ENCODE measurements at regions not wholly inside any gene's neighbourhood (a gene's known extent, or its start where the extent isn't known, plus 50 kb on each side); places are given as distances from the start of the nearest gene placed in this dataset.
A peak's percentile ranks its signal among the peaks of the same experiment; 100 is the strongest.

DNA sequence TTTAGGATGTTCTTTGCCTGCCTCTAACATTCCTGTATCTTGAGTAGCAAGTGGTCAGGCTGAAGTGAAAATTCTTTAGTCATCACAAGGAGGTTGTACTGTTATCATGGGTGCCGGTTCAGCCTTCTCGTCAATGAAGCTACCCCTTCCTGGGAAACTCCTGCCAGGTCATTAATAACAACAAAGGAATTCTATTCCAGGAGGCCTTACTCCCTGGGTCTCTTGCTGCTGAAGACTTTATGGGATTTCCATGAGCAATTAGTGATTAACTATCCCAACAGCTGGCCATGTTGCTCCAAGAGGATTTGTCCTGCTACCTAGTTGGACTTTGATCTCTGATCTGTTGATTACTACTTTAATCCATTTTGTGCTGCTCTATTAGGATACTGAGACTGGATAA lies 62.7 kb upstream of the ELOVL5 start:
- Histone ChIP-seq H3K79me2 (ENCODE audit: insufficient read depth, low read depth, low read length) (no peaks in the 10 kb centered on the region), H3K4me1 (ENCODE audit: insufficient read depth, low read length, poor library complexity, severe bottlenecking) (peaks cover 17% of the 10 kb centered on the region), H4K20me1 (ENCODE audit: insufficient read depth, low read length) (no peaks in the 10 kb centered on the region), H3K4me3 (ENCODE audit: low read depth, low read length, poor library complexity, severe bottlenecking) (no peak overlapping the region), H3K9me3 (ENCODE audit: low read length) (no peaks in the 10 kb centered on the region), H3K27ac (ENCODE audit: low read depth, low read length, poor library complexity, severe bottlenecking) (no peak overlapping the region), H3K4me2 (ENCODE audit: low read length) (no peak overlapping the region), H3K9me2 (ENCODE audit: insufficient read depth, low read length) (no peaks in the 10 kb centered on the region), H2AFZ (ENCODE audit: low read length) (no peak overlapping the region), H3K36me3 (ENCODE audit: insufficient read depth, low read length) (no peaks in the 10 kb centered on the region)
- intact Hi-C loops (cut with micrococcal nuclease; ENCODE audit: unreplicated experiment): loop anchor here (2.0 kb wide), 2 partner anchors 117 to 167 kb away; no protein-coding TSS in a partner anchor
- ChIA-PET CTCF (ENCODE audit: unreplicated experiment) (interaction anchor here (0.8 to 1.5 kb wide), 2 partner anchors 12 to 63 kb away, joined by 3 to 5 read pairs; no protein-coding TSS in a partner anchor), POLR2A (interaction anchor here (0.7 to 1.7 kb wide), 7 partner anchors 14 to 498 kb away, joined by 3 to 5 read pairs (median 3); no protein-coding TSS in a partner anchor)
- no peak for DNase-seq (ENCODE audit: low spot score)
- TF ChIP-seq, protein P1, sequence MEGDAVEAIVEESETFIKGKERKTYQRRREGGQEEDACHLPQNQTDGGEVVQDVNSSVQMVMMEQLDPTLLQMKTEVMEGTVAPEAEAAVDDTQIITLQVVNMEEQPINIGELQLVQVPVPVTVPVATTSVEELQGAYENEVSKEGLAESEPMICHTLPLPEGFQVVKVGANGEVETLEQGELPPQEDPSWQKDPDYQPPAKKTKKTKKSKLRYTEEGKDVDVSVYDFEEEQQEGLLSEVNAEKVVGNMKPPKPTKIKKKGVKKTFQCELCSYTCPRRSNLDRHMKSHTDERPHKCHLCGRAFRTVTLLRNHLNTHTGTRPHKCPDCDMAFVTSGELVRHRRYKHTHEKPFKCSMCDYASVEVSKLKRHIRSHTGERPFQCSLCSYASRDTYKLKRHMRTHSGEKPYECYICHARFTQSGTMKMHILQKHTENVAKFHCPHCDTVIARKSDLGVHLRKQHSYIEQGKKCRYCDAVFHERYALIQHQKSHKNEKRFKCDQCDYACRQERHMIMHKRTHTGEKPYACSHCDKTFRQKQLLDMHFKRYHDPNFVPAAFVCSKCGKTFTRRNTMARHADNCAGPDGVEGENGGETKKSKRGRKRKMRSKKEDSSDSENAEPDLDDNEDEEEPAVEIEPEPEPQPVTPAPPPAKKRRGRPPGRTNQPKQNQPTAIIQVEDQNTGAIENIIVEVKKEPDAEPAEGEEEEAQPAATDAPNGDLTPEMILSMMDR (conservative IDR thresholded peaks at IDR 0.05; ENCODE audit: low read length): no peak
- TF ChIP-seq EZH2phosphoT487 (IDR thresholded peaks at IDR 0.05; ENCODE audit: borderline replicate concordance, low read depth, low read length): no peak
- no TSS peak for BruUV-seq (replicated peaks)

DNA sequence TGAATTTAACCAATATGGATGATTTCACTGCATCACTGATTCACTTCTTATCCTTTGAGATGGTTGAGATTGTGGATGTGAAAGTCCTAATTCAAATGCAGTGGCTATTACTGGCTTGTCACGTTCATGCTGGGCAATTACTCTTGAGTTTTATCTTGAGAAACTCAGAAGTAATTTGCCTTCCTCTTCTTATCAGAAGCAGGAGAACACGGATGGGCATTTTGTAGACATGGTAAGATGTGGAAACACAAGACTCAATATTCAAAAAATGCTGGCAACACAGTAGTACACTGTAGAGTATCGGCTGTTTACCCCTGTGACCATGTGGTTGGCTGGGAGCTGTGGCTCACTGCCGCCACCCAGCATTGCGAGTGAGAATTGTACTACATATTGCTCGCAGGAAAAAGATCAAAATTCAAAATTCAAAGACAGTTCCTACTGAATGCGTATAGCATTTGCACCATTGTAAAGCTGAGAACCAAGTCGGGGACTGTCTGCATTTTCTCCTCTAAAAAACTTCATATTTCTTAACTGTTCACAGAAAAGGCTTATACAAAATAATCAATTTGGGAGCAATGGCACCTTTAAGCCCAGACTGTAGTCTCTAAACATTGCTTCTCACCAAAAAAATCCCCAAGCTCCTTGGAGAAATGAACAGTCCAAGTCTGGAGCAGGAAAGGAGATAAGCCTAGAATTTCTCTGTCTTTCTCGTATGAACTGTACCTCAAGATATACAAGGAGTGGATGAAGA lies 61.9 kb upstream of the ELOVL5 start:
- POLR2A ChIA-PET: interaction anchor here (0.9 to 1.7 kb wide), 6 partner anchors 20 to 243 kb away, joined by 3 to 4 read pairs (median 3); no protein-coding TSS in a partner anchor
- Histone ChIP-seq H3K4me1 (ENCODE audit: insufficient read depth, low read length, poor library complexity, severe bottlenecking) (peaks cover 17% of the 10 kb centered on the region), H3K36me3 (ENCODE audit: insufficient read depth, low read length) (no peaks in the 10 kb centered on the region), H3K9me3 (ENCODE audit: low read length) (no peaks in the 10 kb centered on the region), H3K4me3 (ENCODE audit: low read depth, low read length, poor library complexity, severe bottlenecking) (peak overlapping the region; percentile 19), H3K9me2 (ENCODE audit: insufficient read depth, low read length) (no peaks in the 10 kb centered on the region), H4K20me1 (ENCODE audit: insufficient read depth, low read length) (no peaks in the 10 kb centered on the region), H3K79me2 (ENCODE audit: insufficient read depth, low read depth, low read length) (no peaks in the 10 kb centered on the region), H3K27ac (ENCODE audit: low read depth, low read length, poor library complexity, severe bottlenecking) (peak overlapping the region; percentile 39), H3K4me2 (ENCODE audit: low read length) (peak overlapping the region; percentile 61), H2AFZ (ENCODE audit: low read length) (peak overlapping the region; percentile 78)
- TF ChIP-seq EZH2phosphoT487 (IDR thresholded peaks at IDR 0.05; ENCODE audit: borderline replicate concordance, low read depth, low read length): no peak
- TF ChIP-seq, protein P1 (conservative IDR thresholded peaks at IDR 0.05; ENCODE audit: low read length): peak; percentile 99
- peak; percentile 80 for DNase-seq (ENCODE audit: low spot score)
- CTCF ChIA-PET (ENCODE audit: unreplicated experiment): interaction anchor here (1.5 kb wide), 2 partner anchors 11 to 54 kb away, joined by 3 read pairs; no protein-coding TSS in a partner anchor
- no TSS peak for BruUV-seq (replicated peaks)
- intact Hi-C loops (cut with micrococcal nuclease; ENCODE audit: unreplicated experiment): loop anchor here (1.0 to 2.0 kb wide), 6 partner anchors 62 to 238 kb away; partner anchors contain the start of gene ELOVL5

- POLR2A ChIA-PET: interaction anchor here (0.6 to 1.7 kb wide), 5 partner anchors 10 to 115 kb away, joined by 3 to 5 read pairs (median 3); no protein-coding TSS in a partner anchor
- BruUV-seq (replicated peaks): no TSS peak
- peaks cover 17% of the 10 kb centered on the region for H3K4me1 ChIP-seq (ENCODE audit: insufficient read depth, low read length, poor library complexity, severe bottlenecking)
- no peak overlapping the region for H3K4me3 ChIP-seq (ENCODE audit: low read depth, low read length, poor library complexity, severe bottlenecking)
- no peaks in the 10 kb centered on the region for H3K9me3 ChIP-seq (ENCODE audit: low read length)
- CTCF ChIA-PET (ENCODE audit: unreplicated experiment): no interaction called here
- TF ChIP-seq, protein P1 (conservative IDR thresholded peaks at IDR 0.05; ENCODE audit: low read length): no peak
- no peak for TF ChIP-seq EZH2phosphoT487 (IDR thresholded peaks at IDR 0.05; ENCODE audit: borderline replicate concordance, low read depth, low read length)
- H4K20me1 ChIP-seq (ENCODE audit: insufficient read depth, low read length): no peaks in the 10 kb centered on the region
- no peaks in the 10 kb centered on the region for H3K36me3 ChIP-seq (ENCODE audit: insufficient read depth, low read length)
- H3K79me2 ChIP-seq (ENCODE audit: insufficient read depth, low read depth, low read length): no peaks in the 10 kb centered on the region
- intact Hi-C loops (cut with micrococcal nuclease; ENCODE audit: unreplicated experiment): no loop called here
- H2AFZ ChIP-seq (ENCODE audit: low read length): no peak overlapping the region
- DNase-seq (ENCODE audit: low spot score): no peak
- H3K4me2 ChIP-seq (ENCODE audit: low read length): no peak overlapping the region
- no peak overlapping the region for H3K27ac ChIP-seq (ENCODE audit: low read depth, low read length, poor library complexity, severe bottlenecking)
- no peaks in the 10 kb centered on the region for H3K9me2 ChIP-seq (ENCODE audit: insufficient read depth, low read length)
These were observed 60.1 kb upstream of the ELOVL5 start for GRCh38 chr6:53408826-53409225.

All from OCI-LY7 (cell line).